GM18505 (cell line): ENCODE measurements at regions not wholly inside any gene's neighbourhood (a gene's known extent, or its start where the extent isn't known, plus 50 kb on each side); places are given as distances from the start of the nearest gene placed in this dataset.
"Not testable (repeated sequence)": the region's sequence is repeated elsewhere in the genome, so short reads cannot be mapped to it uniquely, and the experiment has no call there.

ENCODE experiments used
- ATAC-seq: cut with Tn5 transposase; IDR thresholded peaks from one replicate; pipeline ENCODE4 v1.9.1; 2021; ENCODE audit not compliant: unreplicated experiment
- POLR2A ChIP-seq: IDR thresholded peaks from 4 replicates; pipeline ENCODE4 v1.6.1; 2011; ENCODE audit warnings: borderline replicate concordance; ENCODE audit not compliant: insufficient read depth, insufficient read length; ENCODE audit errors: extremely low read depth

GRCh38 chr3:158935846-158936245 is 134.0 kb downstream of the MFSD1 start:
- TF ChIP-seq POLR2A = no peak
- ATAC-seq = no peak

- TF ChIP-seq POLR2A = no peak
- ATAC-seq = no peak
Measured at GRCh38 chr3:158936530-158937113, 134.8 kb downstream of the MFSD1 start.

- no peak for TF ChIP-seq POLR2A
- no peak for ATAC-seq
Measured at GRCh38 chr3:158950178-158950901, 148.5 kb downstream of the MFSD1 start.

GRCh38 chr3:158953131-158953530 is 151.3 kb downstream of the MFSD1 start:
- no peak for TF ChIP-seq POLR2A
- no peak for ATAC-seq

- no peak for ATAC-seq
- no peak for TF ChIP-seq POLR2A
Measured at GRCh38 chr3:158954420-158954819, 152.6 kb downstream of the MFSD1 start.

DNA sequence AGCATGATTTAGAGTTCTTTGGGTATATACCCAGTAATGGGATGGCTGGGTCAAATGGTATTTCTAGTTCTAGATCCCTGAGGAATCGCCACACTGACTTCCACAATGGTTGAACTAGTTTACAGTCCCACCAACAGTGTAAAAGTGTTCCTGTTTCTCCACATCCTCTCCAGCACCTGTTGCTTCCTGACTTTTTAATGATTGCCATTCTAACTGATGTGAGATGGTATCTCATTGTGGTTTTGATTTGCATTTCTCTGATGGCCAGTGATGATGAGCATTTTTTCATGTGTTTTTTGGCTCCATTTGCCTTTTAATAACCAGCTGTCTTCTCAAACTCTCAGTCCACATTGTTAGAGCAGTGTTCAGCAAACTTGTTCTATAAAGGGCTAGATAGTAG is 155.9 kb downstream of the MFSD1 start:
- ATAC-seq = not testable (repeated sequence)

GRCh38 chr3:158958873-158959272 is 157.0 kb downstream of the MFSD1 start:
- no peak for TF ChIP-seq POLR2A
- ATAC-seq = no peak

DNA sequence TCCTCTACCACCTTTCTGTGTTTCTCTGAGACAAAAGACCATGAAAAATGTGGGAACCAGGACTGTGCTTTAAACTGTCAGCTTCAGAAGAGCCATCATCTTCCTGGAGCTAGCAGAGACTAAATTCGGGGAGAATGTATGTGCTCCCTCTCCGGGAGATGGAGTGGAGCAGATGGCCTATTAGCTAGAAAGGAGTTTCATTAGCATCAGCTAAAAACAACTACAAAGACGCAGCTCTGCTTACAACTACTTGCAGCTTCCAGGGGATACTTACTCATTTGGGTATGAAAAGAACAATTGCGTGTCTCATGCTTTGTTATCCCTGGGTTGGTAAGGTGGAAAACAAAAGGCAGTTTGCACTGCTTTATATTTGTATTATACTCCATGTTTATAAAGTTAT is 159.6 kb downstream of the MFSD1 start:
- ATAC-seq = no peak
- no peak for TF ChIP-seq POLR2A

GRCh38 chr3:158961911-158962310 is 160.1 kb downstream of the MFSD1 start:
- no peak for TF ChIP-seq POLR2A

GRCh38 chr3:158970006-158970405 is 168.2 kb downstream of the MFSD1 start:
- no peak for ATAC-seq
- no peak for TF ChIP-seq POLR2A

More at GRCh38 chr3:158961911-158962310, 160.1 kb downstream of the MFSD1 start:
- no peak for ATAC-seq

GRCh38 chr3:158974904-158975303 is 173.1 kb downstream of the MFSD1 start:
- TF ChIP-seq POLR2A = no peak
- no peak for ATAC-seq

- ATAC-seq = no peak
- no peak for TF ChIP-seq POLR2A
Measured at GRCh38 chr3:158976966-158977365, 175.1 kb downstream of the MFSD1 start.

- ATAC-seq = no peak
- no peak for TF ChIP-seq POLR2A
Measured at GRCh38 chr3:158977497-158977896, 175.6 kb downstream of the MFSD1 start.
